ENCODE measurements at regions not wholly inside any gene's neighbourhood (a gene's known extent, or its start where the extent isn't known, plus 50 kb on each side); places are given as distances from the start of the nearest gene placed in this dataset.

DNA sequence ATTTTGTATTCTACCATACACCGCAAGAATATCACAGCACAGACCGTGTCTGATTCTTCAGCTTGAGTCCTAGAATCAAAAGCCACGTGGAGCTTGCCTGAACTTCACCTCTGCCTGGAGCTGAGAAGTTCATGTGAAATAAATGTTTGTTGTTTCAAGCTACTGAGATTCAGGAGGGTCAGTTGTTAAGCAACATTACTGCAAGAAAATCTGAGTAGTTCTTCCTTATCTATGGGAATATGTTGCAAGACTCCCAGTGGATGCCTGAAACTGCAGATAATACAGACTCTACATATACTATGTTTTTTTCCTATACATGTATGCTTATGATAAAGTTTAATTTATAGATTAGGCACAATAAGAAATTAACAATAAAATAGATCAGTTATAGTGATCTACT lies 995.3 kb downstream of the TBC1D22A start:
- TF ChIP-seq, protein P1, sequence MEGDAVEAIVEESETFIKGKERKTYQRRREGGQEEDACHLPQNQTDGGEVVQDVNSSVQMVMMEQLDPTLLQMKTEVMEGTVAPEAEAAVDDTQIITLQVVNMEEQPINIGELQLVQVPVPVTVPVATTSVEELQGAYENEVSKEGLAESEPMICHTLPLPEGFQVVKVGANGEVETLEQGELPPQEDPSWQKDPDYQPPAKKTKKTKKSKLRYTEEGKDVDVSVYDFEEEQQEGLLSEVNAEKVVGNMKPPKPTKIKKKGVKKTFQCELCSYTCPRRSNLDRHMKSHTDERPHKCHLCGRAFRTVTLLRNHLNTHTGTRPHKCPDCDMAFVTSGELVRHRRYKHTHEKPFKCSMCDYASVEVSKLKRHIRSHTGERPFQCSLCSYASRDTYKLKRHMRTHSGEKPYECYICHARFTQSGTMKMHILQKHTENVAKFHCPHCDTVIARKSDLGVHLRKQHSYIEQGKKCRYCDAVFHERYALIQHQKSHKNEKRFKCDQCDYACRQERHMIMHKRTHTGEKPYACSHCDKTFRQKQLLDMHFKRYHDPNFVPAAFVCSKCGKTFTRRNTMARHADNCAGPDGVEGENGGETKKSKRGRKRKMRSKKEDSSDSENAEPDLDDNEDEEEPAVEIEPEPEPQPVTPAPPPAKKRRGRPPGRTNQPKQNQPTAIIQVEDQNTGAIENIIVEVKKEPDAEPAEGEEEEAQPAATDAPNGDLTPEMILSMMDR (IDR thresholded peaks at IDR 0.05): no peak
- TF ChIP-seq EZH2 (IDR thresholded peaks at IDR 0.05; ENCODE audit: borderline replicate concordance, insufficient read depth, low read depth, low read length, poor library complexity, severe bottlenecking): no peak
